GM19099 (cell line): ENCODE measurements at regions not wholly inside any gene's neighbourhood (a gene's known extent, or its start where the extent isn't known, plus 50 kb on each side); places are given as distances from the start of the nearest gene placed in this dataset.

ENCODE experiments used
- POLR2A ChIP-seq: IDR thresholded peaks from 3 replicates; pipeline ENCODE4 v1.6.1; 2011; ENCODE audit warnings: low read depth; ENCODE audit not compliant: insufficient read length; ENCODE audit errors: extremely low read depth

DNA sequence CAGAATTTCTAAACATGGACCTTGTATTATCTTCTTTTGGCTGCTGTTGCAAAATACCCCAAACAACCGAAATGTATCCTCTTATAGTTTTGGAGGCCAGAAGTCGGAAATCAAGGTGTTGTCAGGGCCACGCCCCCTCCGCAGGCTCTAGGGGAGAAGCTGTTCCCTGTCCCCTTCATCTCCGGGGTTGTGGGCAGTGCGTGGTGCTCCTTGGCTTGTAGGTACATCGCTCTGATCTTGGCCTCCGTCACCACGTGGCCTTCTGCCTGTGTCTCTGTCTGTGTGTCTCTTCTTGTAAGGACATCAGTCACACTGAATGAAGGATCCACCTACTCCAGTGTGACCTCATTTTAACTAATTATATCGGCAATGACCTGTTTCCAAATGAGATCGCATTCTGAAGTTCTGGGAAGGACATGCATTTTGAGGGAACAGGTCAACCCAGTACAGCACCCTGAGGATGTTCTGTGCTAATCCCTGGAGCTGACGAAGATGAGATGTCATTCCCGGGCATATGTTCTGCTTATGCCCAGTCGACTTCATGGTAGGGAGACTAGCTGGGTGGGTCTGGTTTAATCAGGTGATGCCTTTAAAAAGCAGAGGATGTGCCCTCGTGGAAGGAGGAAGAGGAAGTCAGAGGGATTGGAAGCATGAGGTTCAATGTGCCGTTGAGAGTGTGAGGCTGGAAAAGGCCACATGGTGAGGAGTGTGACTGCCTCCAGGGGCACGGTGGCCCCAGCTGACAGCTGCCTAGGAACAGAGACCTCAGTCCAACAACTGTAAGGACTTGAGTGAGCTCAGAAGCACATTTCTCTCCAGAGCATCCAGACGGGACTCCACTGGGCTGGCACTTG, 531.1 kb downstream of the TBC1D22A start:
- no peak for TF ChIP-seq POLR2A

DNA sequence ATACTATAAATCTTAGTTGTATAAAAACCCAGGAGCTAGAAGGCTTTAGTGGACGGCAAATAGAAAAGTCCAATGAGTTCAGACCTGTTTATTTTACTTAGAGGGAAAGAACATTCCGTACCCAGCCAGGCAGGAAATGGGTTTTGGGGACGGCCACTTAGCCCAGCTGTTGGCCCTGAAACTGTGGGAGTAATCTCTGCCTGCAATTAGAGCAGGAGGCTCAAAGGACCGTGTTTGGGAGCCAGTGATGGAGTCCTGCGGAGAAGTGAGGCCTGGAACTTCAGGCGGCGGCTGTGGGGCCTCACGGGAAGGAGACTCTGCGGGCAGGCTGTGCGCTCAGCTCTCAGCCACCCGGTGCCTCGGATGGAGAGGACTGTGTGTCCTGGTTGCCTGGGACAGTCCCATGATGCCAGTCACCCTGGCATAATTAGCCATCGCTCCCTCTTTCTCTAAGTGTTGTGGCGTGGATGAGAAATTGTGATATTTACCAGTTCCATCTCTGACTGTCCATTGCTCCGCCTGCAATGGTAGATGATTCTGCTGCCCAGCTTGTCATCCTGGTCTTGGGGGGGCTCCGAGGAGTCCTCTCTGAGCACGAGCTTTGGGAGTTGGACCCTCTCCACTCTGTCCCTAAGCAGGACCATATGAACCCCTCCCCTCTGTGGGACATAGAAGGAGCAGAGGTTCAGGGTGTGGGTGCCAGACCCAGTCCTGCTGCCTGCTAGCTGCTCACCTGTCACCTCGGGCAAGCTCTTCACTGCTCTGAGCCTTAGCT, 530.3 kb downstream of the TBC1D22A start:
- no peak for TF ChIP-seq POLR2A

DNA sequence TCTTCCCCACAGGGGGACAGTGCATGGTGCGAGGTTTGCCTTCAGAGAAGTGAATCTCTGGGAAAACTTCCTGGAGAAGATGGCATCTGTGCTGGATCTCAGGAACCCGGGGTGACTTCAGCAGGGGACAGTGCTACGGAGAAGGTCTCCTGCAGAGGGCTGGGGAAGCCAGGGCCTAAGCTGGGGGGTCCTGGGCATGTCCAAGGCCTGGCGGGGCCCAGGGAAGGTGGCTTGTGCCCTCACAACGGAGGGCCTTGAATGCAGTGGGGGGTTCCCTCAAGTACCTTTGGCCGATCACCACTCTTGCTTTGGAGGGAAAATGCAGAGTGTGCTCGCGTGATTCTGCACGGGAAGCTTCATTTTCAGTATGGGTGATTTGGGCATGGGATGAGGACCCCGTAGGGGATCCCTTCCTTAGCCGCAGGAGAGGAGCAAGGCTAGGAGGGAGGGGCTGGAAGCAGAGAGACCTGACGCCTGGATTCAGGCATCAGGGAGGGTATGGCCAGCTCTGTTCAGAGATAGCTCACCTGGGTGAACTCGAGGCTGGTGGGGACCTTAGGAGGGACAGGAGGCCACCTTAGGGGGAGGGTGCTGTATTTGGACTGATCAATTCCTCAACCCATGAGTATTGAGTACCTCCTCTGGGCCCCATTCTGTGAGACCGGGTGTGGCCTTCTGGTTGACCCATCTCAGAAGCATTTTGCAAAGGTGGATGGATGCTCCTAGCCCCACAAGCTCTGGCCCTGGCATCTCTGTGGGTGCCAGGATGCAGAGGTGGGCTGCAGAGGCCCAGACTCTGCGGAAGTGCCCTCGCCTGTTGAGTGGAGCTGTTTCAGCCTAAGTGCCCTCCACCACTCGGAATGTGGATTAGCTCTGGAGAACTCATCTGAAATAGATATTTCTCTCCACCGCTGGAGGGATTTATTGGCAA, 529.4 kb downstream of the TBC1D22A start:
- no peak for TF ChIP-seq POLR2A

DNA sequence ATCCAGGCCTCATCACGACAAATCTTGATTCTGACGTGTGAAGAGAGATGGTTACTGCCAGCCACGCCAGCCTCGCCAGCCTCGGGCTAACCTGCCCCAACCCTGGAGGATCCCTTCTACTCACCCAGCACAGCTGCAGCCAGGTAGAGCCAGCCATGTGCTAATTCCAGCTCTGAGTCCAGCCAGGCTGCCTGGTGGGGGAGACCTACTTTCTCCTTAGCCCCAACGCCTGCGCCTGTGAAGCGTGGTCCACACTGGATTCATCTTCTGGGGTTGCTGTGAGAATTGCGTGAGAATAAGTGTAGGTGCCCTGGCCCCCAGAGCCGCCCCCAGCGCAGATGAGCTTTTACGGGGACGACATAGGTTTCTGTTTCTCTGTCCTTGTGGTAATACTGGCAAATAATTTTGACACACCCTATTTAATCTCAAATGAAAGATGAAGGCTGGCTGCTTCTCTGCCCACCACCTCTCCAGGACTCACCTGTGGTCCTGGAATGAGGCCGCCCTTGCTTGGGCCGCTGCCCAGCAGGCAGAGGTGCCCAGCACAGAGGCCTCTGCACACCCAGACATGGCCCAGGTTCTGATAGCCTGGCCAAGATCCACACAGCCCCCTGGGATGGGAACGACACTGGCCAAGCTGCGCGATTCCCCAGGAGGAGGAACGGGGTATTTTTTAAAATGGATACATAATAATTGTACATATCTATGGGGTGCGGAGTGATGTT, 528.4 kb downstream of the TBC1D22A start:
- no peak for TF ChIP-seq POLR2A

DNA sequence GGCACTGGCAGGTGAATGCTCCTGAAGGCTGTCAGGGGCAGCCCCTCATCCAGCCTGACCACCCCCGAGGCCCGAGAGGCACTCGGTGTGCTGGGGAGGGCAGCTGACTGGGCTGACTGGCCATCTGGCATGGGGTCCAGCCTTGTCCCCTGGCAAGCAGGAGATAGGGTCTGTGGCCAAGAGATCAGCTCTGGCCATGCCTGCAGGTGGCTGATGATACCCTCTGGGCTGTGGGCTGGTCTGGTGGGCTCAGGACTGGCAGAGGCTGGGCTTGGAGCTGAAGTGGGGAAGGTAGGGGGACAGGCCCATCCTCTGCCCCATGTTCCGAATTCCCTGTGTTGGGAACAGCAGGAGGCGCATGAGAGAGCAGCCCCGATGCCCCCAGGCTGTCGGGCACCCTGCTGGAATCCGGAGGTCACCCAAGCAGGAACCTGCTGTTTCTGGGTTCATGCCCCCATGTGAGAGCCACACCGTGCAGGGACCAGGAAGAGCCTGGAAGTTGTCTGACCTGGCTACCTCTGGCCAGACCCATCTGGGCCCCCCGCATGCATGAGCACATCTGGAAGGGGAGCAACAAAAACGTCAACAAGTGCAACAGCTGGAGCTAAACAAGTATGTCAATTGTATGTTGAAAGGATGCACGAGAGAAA, 527.0 kb downstream of the TBC1D22A start:
- TF ChIP-seq POLR2A = no peak

DNA sequence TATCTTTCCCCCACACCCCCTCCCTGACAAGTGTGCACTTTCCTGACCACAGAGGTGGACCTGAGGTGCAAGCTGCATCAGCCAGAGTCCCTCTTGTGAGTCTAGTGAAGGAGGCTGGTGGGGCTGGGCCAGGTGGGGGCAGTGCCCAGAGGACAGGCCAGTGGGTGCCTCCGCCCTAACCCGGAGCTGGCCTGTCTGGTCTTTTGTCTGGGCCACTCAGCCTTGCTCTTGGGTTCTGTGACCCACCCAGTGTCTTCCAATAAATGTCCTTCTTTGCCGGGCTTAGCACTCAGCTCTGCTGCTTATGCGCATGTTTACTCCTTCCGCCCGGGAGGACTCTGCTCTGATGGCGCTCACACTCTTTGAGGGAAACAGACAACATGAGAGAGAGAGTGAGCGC, 526.2 kb downstream of the TBC1D22A start:
- TF ChIP-seq POLR2A = no peak

DNA sequence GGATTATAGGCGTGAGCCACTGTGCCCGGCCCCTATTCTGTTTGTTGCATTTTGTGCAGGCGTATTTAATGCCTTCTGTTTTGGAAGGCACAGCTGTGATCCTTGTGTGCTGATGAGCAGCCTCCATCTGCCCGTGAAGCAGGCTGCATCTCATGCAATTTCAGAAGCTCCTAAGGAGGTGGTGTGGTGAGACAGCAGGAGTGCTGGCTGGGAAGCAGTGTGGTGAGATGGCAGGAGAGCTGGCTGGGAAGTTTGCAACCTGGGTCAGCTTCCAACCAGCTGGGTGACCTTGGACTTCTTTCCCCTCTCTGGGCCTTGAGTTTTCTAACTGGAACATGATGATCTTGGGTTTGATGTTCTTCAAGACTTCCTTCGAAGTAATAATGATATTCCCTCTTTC, 525.1 kb downstream of the TBC1D22A start:
- TF ChIP-seq POLR2A = no peak

DNA sequence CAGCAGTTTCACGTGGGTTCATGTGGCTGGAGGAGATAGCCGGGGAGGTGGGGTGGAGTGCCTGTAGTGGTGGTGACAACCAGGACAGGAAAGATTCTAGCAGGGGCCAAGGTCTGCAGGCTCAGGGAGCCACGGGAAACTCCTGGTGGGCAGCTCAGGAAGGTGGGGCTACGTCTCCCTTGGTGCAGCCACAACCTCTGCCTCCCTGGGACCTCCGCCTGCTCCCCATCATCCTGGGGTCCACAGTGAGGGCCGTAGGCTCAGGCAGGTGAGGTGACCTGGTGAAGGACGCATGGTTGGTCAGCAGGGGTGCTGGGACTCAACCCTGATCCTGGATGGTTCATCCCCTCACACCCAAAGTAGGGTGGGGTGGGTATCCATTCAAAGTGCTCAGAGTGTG, 524.1 kb downstream of the TBC1D22A start:
- no peak for TF ChIP-seq POLR2A

DNA sequence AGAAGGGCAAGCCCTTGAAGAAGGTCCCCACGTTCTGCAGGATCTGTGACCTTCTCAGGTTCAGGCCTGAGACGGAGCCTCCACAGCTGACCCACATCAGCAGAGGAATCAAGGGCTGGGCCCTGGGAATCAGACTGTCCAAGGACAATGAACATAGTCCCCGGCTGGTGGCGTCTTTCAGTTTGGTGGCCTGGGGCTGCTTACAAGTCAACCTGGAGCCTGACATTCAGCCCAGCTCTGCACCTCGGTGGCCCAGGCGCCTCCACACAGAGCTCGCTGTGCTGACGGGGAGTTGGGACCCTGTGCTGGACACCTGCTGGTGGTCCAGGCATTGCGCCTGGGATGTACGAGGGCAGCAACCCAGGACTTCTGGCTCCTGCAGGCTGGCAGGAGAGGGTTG, 523.5 kb downstream of the TBC1D22A start:
- no peak for TF ChIP-seq POLR2A

DNA sequence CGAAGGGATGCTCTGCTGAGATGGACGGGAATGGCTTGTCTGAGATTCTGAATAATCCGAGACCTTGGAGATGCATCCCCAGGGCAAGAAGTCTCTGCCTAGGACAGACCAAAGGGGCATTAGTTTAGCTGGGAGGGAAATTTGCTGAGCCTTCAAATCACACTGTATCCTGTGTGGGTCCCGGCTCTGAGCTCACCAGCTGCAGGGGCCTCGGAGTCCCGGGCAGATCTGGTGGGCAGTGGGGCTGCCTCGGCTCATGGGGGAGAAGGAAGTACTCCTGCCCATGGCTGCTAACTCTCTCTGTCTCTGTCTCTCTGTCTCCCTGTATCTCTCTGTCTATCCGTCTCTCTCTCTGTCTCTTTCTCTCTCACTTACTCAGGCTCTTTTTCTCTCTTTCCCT, 522.4 kb downstream of the TBC1D22A start:
- TF ChIP-seq POLR2A = no peak

DNA sequence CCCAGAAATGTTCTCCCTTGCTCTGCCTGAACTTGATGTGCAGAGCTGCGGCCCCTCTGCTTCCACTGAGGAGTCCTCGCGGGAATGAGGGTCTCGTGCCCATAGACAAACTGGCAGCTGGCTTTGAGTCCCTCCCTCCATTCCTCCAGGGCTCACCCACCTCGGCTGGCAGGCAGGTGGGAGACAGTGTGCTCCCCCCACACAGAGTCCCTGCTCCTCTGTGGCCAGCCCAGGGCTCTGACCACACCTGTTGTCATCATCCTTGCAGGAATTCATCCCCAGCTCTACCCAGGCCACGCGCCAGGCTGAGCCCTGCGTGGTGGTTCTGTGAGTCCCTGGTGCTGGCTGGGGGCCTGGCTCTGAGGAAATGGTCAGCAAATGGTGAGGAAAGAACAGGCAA, 521.9 kb downstream of the TBC1D22A start:
- no peak for TF ChIP-seq POLR2A

DNA sequence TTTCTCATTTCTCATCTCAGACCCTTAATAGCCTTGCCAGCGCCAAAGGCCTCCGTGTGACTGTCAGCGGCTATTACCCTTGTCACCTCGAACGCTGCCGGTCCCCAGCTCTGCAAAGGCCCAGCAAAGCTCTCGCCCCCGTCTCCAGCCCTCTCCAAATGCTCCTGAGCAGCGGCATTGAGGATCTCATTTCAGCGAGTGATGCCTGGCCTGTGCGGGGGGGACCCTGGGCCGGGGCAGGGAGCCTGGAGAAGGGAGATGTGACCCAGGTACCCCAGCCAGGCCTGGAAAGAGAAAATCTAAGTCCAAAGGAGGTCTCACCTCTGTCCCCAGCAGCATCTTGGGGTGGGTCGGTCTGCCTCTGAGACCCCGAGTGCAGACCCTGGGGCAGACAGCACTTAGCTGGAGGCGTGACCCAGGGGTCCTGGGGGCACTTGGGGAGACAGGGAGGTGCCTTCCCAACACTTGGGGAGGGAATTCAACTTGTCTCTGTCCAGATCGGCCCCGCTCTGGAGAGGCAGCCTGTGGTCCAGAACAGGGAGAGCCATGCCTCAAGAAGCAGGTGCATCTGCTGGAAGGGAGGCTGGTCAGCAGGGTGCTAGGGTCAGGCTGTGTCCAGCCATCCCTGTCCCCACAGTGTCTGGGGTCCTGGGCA, 521.3 kb downstream of the TBC1D22A start:
- TF ChIP-seq POLR2A = no peak

DNA sequence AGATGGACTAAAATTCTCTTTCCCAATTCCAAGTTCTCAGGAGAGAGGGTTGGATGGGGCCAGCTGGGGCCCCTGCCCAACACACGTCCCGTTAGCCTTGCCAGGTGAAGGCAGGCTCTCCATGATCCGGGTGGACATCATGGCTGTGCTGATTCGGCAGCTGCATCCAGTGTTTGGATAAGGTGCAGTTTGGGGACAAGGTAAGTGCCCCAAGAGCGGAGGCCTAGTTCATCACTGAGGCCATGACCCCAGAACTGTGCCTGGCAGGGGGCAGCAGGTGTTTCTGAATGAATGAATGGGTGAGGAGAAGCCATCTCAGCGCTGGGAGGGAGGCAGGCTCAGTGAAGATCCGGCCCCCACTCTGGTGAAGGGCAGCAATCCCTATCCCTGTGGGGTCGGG, 520.4 kb downstream of the TBC1D22A start:
- TF ChIP-seq POLR2A = no peak

DNA sequence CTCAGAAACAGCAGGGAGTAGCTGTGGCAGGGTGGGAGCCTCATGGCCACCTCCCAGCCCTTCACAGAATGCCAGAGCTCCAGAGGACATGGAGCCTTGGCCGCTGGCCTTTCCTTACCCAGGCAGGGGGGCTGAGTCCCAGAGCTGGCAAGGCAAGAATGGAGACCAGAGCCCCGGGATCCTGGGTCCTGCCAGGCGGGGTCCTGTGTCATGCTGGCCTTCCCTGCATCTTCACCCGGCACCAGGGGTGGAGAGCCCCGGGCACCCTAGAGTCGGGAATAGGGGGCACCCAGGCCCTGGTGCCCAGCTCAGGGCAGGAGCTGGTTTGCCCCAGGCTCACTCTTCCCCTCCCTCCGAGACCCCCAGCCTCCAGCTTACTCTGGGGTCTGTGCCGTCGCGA, 519.9 kb downstream of the TBC1D22A start:
- TF ChIP-seq POLR2A = no peak
